Coronary artery (tissue), 2 donors: ENCODE measurements at regions not wholly inside any gene's neighbourhood (a gene's known extent, or its start where the extent isn't known, plus 50 kb on each side); places are given as distances from the start of the nearest gene placed in this dataset.
"Not testable (repeated sequence)": the region's sequence is repeated elsewhere in the genome, so short reads cannot be mapped to it uniquely, and the experiment has no call there.

Source experiments
- DNase-seq: peaks from one replicate; pipeline ENCODE4 v3.0.0-alpha.2; 2017; ENCODE audit warnings: low spot score
- H3K27ac ChIP-seq, 2 donors: fragments of 200-600 bp; sonication (generic); one replicate each; pipeline ENCODE4 v1.5.1; 2016 to 2019
- H3K4me3 ChIP-seq: fragments of 200-600 bp; sonication (generic); 2 replicates; pipeline ENCODE4 v1.5.1; 2016; ENCODE audit warnings: mild to moderate bottlenecking, moderate library complexity
- TF ChIP-seq, protein P1 (sequence below): fragments of 200-600 bp; sonication (generic); IDR thresholded peaks from one replicate; pipeline ENCODE4 v1.5.1; 2019; ENCODE audit warnings: antibody characterized with exemption

DNA sequence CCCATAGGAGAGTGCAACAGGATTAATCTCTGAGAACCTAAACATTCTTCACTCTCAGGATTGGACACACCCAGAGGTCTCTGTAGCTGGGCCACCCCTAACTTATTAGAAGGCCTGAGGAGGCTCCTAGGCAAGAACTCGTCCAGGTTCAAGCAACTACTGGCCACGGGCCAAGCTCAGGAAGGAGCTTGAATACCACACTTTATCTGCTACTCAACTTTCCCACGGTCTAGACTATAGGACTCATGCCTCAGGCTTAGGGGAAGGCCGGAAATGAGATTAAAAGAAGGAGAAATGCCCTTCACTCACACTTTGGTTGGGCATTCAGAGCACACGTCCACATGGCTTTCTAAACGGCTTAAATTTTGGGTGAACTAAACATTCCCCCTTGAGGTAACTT lies 142.8 kb upstream of the PHYHIPL start:
- TF ChIP-seq, protein P1, sequence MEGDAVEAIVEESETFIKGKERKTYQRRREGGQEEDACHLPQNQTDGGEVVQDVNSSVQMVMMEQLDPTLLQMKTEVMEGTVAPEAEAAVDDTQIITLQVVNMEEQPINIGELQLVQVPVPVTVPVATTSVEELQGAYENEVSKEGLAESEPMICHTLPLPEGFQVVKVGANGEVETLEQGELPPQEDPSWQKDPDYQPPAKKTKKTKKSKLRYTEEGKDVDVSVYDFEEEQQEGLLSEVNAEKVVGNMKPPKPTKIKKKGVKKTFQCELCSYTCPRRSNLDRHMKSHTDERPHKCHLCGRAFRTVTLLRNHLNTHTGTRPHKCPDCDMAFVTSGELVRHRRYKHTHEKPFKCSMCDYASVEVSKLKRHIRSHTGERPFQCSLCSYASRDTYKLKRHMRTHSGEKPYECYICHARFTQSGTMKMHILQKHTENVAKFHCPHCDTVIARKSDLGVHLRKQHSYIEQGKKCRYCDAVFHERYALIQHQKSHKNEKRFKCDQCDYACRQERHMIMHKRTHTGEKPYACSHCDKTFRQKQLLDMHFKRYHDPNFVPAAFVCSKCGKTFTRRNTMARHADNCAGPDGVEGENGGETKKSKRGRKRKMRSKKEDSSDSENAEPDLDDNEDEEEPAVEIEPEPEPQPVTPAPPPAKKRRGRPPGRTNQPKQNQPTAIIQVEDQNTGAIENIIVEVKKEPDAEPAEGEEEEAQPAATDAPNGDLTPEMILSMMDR = no peak
- no peak overlapping the region for H3K4me3 ChIP-seq
- DNase-seq = no peak
- no peak overlapping the region for H3K27ac ChIP-seq

DNA sequence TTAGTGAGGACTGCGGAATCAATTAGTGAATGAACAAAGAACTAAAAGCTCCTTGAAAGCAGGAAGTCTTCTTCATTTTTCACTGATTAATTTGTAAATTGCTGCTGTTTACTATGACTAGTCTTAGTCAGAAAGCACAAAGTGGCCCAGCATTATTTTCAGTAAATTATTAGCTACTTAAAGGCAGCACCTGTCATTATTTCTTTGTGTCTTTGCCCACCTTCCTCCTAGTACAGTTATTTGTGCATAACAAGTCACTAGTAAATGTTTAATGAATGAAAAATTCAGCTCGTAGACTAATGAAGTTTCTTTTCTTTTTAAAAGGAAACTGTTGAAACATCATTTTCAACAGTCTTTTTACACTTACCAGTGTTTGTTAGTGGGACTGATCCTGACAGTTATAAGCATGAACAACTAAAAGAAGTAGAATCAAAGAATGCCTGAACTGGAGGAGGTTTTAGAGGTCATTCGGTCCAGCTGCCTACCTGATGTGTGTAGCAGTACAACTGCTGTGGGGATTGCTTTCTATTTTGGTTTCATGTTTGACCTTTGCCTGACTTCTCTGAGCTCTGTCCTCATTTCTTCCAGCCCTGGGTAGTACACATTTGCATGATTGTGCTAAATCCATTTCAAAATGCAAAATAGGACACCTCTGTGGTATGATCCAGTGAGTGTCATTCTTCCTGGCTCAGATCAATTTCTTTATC lies 140.0 kb upstream of the PHYHIPL start:
- TF ChIP-seq, protein P1 = no peak
- H3K4me3 ChIP-seq = no peak overlapping the region
- DNase-seq = no peak
- H3K27ac ChIP-seq = no peak overlapping the region

DNA sequence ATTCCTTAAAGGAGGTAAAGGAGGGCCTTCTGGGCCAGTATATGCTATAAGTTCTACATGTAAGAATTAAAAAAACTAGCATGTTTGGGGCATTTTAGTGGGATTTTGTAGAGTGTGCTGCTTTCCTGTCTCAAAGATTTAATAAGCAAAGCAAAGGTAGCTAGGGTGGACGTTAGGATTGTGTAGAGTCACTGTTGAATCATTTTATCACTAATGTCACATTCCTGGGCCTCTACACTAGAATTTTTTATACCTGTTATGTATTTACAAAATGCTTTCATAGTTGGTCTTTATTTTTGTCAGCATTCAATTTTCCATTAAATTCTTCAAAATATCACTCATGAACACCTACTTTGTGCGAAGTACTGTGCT lies 139.4 kb upstream of the PHYHIPL start:
- no peak for DNase-seq
- Histone ChIP-seq H3K4me3 (no peak overlapping the region), H3K27ac (no peak overlapping the region)
- TF ChIP-seq, protein P1 = no peak

DNA sequence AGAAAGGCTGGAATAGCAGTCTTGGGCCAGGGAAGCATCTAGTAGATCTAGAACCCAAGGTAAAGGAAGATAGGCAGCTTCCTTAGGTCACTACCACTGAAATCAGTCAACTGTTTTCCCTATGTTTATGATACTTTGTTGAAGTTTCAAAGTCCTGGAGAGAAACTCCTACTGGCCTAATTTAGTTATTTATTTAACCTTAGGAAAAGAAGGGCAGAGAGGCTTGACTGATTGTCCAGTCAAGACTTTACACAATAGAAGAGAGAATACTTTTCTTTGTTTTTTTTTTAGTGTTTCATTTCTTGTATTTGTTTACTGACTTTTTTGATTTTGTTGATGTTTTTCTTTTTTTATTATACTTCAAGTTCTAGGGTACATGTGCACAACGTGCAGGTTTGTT lies 138.9 kb upstream of the PHYHIPL start:
- Histone ChIP-seq H3K27ac (no peak overlapping the region), H3K4me3 (no peak overlapping the region)
- TF ChIP-seq, protein P1 = no peak

DNA sequence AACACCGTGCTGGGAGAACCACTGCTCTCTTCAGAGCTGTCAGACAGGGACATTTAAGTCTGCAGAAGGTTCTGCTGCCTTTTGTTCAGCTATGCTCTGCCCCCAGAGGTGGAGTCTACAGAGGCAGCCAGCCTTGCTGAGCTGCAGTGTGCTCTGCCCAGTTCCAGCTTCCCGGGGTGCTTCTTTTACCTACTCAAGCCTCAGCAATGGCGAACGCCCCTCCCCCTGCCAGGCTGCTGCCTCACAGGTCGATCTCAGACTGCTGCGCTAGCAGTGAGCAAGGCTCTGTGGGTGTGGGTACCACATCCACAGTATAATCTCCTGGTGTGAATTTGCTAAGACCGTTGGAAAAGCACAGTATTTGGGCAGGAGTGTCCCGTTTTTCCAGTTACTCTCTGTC lies 133.1 kb upstream of the PHYHIPL start:
- not testable (repeated sequence) for DNase-seq, H3K4me3 ChIP-seq

More for the DNA sequence above, 138.9 kb upstream of the PHYHIPL start:
- DNase-seq = no peak

DNA sequence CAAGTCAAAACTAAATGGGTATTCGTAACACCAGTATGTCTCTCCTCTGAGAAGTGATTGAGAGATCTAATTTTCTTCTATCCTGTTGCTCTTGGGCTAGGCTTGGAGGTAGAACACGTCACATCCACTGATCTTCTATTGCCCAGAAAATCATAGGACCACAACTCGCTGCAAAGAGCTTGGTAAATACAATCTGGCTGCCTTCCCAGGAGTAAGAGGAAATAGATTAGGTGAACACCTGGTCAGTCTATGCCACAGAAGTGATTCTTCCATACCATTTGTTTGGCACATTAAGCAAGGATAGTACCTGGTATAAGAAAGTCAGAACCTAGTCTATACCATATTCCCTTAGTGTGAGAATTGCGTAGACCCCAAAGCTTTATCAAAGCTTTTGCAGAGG lies 129.3 kb upstream of the PHYHIPL start:
- TF ChIP-seq, protein P1 = no peak
- DNase-seq = no peak
- H3K27ac ChIP-seq = no peak overlapping the region

More for the DNA sequence above, 133.1 kb upstream of the PHYHIPL start:
- not testable (repeated sequence) for H3K27ac ChIP-seq

DNA sequence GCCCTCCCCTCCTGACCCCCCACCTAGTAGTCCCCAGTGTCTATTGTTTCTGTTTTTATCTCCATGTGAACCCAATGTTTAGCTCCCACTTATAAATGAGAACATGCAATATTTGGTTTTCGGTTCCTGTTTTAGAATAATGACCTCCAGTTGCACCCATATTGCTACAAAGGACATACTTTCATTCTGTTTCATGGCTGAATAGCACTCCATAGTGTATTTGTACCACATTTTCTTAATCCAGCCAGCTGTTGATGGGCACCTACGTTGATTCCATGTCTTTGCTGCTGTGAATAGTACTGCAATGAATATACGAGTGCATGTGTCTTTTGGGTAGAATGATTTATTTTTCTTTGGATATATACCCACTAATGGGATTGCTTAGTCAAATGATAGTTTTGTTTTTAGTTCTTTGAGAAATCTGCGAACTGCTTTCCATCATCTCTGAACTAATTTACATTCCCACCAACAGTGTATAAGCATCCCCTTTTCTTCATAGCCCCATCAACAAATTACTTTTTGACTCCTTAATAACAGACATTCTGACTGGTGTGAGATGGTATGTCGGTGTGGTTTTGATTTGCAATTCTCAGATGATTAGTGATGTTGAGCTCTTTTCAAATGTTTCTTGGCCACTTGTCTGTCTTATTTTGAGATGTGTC lies 128.4 kb upstream of the PHYHIPL start:
- Histone ChIP-seq H3K4me3 (no peak overlapping the region), H3K27ac (no peak overlapping the region)
- TF ChIP-seq, protein P1 = no peak
- DNase-seq = no peak

More for the DNA sequence above, 129.3 kb upstream of the PHYHIPL start:
- no peak overlapping the region for H3K4me3 ChIP-seq

DNA sequence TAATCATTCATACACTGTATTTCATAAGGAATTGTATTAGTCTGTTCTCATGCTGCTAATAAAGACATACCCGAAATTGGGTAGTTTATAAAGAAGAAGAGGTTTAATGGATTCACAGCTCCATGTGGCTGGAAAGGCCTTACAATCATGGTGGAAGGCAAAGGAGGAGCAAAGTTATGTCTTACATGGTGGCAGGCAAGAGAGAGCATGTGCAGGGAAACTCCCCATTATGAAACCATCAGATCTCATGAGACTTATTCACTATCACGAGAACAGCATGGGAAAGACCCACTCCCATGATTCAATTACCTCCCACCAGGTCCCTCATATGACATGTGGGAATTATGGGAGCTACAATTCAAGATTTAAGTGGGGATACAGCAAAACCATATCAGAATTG lies 122.9 kb upstream of the PHYHIPL start:
- DNase-seq, H3K27ac ChIP-seq, H3K4me3 ChIP-seq: not testable (repeated sequence)
